ENCODE measurements at regions not wholly inside any gene's neighbourhood (a gene's known extent, or its start where the extent isn't known, plus 50 kb on each side); places are given as distances from the start of the nearest gene placed in this dataset.

DNA sequence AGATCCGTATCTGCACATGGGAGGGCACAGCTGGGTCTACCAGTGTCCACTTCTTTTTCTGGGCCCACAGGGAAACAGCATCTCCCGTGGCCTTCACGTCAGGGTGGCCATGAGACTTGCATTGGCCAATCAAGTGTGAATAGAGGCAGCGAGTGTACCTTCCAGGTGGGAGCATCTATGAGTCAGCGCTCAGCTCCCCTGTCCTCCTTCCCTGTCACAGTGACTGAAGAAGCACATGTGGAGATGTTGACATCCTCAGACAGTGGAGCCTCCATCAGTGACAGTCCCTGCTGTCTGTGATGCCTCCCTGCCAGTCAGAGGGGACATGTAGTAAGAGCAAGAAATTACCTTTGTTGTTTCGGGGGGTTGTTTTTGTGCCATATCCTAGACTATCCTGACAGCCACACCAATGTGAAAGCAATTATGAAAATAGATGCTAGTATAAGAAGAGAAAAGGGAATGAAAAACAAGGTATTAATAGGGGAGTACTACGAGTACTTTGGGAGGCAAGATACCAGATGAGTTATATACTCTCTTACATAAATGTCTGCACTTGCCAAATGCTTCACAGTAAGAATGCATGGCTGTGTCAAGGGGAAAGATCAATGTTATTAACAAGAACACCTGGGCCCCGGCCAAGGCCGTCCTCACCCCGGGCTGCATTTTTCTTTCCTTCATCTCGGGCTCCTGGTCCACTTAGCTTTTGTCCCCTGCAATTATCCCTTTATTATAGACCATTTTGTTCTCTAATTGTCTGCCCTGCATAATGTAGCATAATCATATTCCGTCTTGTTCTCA lies 86.0 kb downstream of the MATN1 start:
- no peak for DNase-seq

DNA sequence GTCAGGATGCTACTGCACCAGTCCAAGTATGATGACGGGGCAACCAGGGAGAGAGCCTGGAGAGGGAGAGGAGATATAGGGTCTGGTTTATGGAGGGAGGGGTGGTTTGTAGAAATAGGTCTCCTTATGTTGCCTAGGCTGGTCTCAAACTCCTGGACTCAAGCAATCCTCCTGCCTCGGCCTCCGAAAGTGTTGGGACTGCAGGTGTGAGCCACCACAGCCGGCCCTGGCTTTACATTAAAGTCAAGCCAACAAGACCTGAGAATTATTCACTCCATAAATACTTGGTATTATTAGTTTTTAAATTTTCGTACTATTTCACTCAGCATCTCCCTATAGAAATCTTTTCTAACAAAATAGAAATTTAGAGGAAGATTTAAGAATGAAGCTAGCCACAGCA lies 86.8 kb downstream of the MATN1 start:
- DNase-seq, result no peak

DNA sequence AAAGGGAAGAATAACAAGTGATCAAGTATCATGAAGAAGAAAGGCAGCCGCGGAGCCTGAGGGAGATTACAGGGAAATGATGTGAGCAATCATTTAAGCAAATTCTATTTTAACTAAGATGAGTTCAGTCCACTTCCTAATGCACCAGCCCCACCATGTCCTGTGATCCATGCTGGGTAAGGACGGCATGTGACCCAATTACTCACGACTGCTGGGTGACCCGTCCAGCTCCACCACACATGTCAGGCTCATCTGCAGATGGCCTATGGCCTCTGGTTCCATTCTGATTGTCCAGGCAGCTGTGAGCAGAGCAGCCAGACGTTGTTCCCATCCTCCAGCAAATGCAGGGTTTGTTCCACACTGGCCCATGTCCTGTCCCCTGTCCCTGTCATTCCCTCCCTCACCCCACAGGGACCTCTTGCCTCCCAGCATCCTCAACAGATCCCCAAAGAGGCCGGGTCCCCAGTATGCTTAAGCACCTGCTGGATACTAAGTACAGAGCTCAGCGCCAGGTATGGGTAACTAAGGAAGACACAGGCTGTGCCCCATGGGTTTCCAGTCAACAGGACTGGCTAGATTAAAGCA lies 87.9 kb downstream of the MATN1 start:
- DNase-seq, result no peak

DNA sequence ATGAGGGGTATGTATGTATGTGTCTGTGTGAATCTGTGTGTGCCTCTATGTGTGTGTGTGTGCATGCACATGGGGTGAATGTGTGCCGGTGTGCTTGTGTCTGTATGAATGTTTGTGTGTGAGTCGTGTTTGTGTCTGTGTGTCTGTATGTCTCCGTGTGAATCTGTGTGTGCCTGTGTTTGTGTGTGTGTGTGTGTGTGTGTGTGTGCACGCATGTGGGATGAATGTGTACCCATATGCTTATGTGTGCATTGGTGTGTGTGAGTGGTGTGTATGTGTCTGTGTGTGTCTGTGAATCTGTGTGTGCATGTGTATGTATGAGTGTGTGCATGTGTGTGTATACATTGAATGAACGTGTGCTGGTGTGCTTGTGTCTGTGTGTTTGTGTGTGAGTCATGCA lies 88.9 kb downstream of the MATN1 start:
- DNase-seq, result no peak

DNA sequence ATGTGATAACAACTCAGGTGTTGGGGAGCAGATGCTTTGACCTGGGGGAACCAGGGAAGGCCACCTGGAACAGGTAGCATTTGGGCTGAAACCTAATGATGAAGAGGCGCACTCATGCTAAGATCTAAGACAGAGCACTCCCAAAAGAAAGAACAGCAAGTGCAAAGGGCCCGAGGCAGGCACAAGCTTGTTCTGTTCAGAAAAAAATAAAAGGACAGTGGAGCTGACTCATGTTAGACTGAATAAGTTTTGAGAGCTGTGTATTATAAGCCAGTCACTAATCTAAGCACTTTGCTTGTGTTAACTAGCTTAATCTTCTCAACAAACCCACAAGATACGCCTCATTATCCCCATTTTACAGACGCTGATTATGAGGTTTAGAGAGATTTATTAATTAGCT lies 90.1 kb downstream of the MATN1 start:
- no peak for DNase-seq

DNA sequence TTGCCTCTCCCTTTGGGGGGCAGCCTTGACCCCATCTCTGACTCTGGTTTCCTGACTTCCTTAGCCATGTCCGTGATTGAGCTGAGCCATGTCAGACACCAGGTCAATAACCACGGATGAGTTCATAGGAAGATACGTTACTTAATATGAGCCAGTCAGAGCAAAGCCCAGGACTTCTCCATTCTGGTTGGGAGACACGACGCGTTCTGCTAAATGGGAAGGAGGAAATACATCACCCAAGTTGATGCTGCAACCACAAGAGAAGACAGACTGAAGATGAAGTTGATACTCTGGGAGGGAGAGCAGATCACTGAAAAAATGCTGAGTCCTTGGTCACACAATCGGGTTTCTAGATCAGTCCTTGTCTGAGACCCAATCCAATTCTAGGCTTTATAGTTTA lies 90.9 kb downstream of the MATN1 start:
- DNase-seq, result no peak

DNA sequence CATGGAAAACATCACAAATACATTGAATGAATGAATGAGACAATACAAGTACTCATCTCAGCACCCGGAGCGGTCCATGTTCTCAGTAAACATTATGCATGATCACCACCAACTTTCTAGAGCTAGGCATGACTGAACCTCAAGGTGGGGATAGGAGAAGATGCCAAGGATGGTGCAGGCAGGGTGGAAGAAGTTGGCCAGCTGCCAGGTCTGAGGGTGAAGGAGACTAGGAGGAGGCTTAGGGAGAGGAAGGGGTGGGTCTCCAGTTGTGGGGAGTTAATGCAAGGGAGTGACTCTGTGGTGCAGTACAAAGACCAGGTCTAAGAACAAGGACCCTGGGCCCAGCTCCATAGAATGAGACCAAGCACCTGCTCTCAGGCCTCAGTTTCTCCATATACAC lies 91.7 kb downstream of the MATN1 start:
- DNase-seq, result no peak

DNA sequence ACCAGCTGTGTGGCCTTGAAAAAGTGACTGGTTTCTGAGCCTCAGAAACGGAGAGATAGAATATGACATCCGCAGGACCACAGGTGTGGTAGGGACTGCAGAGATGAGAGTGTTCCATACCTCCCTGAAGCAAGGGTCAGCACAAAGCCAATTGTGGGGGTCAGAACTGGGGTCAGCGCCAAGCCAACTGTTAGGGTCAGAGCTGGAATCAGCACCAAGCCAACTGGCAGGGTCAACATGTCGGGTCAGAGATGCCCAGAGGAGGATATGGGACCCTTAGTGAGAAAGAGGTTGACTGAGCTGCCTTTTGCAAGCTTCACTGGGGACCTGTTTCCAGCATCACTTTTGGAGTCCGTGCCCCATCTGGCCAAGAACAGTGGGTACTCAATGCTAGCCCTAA lies 93.9 kb downstream of the MATN1 start:
- no peak for DNase-seq

DNA sequence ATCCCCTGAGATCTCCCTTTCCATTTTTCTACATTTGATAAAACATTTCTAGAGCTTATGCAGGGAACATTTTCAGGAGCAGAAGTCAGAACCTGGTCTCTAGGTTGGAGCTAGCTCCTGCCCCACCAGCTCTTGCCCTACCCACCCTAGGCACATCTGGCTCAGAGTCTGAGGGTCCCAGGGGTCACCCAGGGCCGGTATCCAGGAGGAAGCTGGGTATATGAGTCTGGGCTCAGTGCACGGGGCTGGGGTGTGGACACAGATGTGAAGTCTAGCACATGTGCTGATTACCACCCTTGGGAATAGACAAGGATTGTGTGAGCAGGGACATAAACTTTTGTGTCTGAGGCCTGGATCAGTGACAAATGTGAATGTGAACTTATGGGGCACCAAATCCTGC lies 95.4 kb downstream of the MATN1 start:
- no peak for DNase-seq

DNA sequence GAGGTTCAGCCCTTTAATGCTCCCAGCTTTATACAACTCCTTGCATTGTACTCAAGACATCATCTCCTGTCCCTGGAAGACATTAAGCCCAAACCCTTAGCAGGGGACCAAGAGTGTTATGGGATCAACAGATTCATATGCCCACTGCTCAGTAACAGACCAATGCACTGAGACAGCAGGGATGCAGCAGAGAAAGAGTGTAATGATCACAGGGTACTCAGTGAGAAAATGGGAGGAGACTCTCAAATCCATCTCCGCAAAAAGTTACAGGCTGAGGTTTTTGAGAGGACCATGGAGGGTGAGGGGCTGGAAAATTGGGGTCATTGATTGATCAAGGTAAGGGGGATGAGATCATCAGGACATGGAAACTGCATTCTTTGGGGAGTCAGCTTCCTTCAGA lies 96.2 kb downstream of the MATN1 start:
- DNase-seq, result no peak

DNA sequence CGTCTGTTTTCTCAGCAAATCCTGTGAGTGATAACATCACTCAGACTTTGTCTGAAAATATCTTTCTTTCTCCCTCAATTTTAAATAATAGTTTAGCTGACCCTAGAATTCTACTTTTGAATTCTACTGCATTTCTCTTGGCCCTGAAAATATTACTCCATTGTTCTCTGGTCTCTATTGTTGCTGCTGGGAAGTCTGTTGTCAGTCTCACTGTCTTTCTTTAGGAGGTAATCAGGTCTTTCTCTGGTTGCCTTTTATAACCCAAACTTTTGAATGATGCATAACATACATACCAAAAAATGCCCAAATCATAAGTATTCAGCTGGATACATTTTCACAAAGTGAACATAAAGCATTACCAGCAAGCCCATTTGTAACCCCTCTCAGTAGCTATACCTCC lies 100.0 kb downstream of the MATN1 start:
- DNase-seq, result no peak

DNA sequence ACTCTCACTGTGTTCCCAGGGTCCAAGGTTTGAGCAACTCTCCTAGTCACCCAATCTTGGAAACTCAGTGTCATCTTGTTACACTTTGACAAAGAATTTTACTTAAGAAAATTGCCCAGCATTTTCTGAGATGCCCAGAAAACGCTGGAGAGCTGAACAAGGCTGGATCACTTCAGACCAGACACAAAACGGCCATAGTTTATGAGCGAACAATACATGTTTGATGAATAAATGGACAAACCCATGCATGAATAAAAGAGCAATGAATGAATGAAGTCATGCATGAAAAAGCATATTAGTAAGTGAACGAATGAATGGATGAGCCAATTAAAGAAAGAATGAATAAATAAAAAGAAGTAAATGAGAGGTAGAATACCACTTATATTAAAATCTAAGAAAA lies 103.8 kb downstream of the MATN1 start:
- no peak for DNase-seq

DNA sequence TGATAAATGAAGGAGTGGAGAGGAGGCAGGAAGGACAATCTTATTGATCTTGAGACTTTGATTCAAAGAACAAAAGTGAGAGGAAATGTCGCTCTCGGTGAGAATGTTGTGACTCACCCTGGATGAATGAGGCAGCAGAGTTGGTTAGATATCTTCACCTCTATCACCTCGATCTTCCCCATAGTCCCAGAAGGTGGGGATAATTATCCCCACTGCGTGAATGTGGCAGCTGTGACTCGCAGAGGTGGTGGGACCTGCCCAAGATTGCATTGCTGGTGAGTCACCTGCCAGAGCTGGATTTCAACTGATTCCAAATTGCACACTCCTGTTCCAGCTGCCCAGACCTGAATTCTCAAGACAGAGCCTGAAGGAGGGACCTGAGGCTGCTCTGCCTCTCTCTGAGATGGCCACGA lies 105.0 kb downstream of the MATN1 start:
- DNase-seq, result no peak

DNA sequence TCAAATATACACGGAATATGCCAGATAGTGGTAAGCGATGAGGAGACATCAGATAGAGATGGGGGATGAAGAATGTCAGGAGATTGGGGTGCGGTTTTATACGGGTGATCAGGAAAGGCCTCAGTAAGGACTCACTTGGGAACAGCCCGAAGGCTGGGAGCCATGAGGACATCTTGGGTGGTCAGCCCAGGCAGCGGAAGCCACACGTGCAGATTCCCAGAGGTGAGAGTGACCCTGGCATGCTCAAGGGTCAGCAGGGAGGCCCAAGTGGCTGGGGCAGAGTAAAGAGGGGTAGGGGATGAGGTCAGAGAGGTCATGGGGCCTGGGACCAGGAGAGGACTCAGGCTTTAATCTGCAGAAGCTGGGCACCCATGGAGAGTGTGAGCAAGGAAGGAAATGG lies 106.6 kb downstream of the MATN1 start:
- no peak for DNase-seq

DNA sequence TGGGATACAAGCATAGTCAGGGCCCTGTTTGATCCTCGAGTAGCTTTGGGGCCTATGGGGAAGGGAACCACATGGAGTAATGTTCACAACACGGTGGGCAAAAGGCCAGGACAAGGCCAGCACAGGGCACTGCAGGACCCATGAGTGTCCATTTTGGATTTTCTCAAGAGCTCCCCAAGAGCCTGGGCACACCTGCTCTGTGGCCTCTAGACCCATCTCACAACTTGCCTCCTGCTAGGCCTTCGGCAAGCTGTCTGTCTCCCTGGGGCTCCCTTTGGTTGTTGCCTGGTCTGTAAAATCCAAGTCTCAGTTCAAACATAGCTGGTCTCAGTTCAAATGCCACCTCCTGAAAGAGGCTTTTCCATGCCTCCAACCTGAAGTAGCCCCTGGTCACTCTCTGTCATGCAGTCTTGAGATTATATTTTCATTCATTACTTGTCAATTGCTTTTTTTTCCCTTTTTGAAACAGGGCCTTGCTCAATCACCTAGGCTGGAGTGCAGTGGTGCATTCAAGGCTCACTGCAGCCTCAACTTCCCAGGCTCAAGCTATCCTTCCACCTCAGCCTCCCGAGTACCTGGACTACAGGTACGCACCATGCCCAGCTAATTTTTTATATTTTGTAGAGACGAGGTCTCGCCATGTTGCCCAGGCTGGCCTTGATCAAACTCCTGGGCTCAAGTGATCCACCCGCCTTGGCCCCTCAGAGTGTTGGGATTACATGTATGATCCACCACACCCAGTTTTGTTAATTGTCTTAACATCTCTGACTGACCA lies 107.4 kb downstream of the MATN1 start:
- no peak for DNase-seq

DNA sequence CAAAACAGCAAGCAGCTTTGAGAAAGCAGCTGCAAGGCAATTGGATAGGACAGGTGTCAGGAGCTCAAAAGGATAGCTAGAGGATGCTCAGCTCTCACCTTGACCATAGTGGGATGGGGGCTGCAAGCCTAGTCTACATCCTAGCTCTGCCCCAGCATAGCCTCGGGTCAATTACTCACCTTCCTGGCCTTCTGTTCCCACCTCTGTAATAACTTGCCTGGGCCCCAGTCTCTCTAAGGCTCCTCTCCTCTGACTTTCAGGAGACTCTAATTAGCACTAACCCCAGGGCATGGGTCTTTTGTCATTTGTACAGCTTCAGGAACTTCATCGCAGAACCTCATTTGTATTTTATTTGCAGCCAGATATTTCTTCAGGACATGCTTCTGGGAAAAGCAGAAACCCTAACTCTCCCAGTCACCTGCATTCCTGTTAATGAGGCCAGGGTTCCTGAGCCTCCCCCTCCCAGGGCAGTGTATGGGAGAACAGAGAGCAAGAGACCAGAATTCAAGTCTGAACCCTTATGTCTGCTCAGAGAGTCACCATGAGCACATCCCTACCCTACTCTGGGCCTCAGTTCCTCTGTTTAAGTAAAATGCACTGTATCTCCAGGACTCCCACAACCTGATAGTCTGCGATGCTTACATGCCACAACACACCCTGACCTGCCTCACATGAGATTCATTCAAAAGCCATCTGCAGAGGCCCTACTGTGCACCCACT lies 108.1 kb downstream of the MATN1 start:
- DNase-seq, result no peak

DNA sequence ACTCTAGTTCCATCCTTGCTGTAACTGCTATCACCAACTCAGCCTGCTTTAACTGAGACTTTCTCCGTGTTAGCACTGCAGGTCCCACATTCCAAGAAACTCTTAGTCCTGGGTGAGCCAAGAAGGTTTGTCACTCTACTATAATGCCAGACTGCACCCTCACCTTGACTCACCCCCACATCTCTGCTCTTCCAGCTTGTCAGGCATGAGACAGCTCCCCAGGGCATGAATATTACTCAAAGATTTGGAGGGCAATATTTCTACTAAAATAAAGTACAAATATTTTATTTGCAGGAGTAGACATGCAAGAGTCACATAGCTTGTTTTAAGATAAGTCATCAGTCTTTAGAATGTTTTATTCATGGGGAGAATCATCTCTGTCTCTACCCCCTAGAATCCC lies 110.2 kb downstream of the MATN1 start:
- DNase-seq, result no peak

DNA sequence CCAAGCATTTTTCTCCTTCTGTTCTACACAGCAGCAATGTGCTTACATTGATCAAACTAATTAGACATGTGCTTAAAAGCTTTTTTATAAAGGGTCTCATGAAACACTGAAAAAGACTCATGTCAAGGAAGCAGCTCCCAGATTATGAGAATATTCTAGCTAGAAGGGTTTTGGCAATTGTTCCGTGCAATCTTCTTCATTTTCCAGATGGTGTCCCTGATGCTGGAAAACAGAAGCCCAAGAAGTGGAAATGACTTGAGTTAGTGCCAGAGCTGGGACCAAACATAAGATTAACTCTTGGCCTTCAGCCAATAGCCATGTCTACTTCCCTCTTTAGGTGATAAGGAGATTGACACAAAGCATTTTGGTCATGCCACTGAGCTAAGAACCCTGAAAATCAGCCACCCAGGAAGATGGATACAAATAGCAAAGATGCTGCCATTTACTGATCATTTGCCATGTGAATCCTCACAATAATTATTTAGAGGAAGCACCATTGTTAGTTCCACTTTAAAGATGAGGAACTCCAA lies 110.8 kb downstream of the MATN1 start:
- no peak for DNase-seq

DNA sequence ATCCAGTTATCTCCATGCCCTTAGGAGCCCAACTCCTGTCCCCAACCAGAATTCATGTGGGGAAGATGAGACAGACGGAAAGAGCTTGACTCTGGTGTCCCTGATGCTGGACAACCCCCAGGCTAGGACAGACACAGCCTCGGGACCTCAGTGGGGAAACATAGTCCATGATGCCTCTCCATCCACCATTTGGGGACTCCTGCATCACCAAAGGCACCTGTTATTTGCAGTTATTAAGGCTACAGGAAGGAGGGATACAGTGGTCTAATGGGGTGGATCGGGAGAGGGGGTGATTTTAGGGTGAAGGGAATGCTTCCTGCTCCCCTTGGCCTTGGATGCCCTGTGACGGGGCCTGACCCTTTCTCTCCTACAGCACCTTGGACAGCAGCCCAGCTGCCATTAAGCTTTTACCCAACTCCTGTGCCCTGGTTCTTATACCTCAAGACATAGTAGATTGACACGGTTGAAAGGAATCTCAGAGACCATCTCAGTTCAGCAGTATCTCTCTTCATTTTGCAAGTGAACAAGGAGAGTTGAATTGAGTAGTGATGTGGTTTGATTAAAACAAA lies 111.6 kb downstream of the MATN1 start:
- no peak for DNase-seq

DNA sequence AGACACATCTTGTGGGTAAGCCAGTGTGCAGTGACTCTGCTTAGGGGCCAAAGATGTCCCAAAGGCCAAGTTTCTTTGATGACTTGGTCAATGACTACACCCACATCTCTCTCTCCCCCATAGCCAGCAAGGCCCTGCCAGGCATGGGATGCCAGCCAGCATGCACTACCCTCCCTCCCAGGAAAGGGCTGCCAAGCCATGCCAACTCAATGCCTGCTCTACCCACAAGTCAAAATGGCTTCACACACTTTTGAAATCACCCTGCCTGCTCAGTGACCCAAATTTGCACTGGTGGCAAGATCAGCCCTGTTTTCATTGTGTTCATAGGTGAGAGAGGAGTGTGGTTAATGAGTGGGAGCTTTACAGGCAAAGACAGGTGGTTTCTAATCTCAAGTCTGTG lies 112.5 kb downstream of the MATN1 start:
- no peak for DNase-seq

DNA sequence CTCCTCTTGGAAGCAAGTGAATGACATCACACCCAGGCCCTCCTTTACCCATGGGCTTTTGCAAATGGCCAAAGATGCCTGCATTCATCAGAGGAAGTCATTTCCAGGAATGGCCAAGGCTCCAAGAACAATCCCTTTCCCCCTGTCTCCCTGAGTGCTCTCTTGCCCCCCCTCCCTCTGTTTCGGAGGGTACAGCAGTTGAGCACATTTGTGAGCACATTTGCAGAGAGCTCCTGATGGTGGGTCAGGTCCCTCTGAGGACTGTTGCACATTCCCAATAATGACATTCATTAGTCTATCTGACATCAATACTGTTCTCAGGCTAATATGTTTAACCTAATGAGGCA lies 113.4 kb downstream of the MATN1 start:
- no peak for DNase-seq

DNA sequence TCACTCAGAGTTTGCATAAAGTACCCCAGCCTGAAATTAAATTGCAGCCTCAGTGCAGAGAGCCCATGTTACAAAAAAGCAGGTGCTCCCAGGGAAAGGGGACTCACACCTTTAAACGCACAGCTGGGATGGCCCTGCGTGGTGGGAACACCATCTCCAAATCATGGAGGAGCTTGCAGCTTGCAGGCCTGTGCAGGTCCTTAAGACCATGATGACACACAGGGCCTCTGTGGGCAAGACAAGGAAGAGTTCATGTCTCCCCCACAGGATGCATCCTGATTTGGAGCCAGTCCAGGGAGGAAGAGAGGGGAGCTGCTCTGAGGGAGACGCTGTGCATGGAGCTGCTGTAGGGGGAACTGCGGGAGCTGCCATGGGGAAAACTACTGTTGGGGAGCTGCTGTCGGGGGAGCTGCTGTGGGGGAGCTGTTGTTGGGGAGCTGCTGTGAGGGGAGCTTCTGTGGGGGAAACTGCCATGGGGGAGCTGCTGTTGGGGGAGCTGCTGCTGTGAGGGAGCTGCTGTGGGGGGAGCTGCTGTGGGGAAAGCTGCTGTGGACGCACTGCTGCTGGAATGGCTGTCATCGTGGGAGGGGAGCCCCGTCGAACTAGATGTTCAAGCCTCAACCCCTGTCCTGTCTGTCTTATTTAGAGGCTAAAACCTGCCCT lies 113.9 kb downstream of the MATN1 start:
- DNase-seq, result no peak
